ENCODE measurements at regions not wholly inside any gene's neighbourhood (a gene's known extent, or its start where the extent isn't known, plus 50 kb on each side); places are given as distances from the start of the nearest gene placed in this dataset.

- TF ChIP-seq TAF1 (IDR thresholded peaks at IDR 0.05; ENCODE audit: borderline replicate concordance, insufficient read depth, low read length) (no peak), POLR2AphosphoS5 (IDR thresholded peaks at IDR 0.05; ENCODE audit: low read depth, low read length) (no peak), REST (IDR thresholded peaks at IDR 0.05; ENCODE audit: insufficient read depth in 1 of 2, low read depth in 2 of 2, low read length in 2 of 2) (no peak), SIN3A (IDR thresholded peaks at IDR 0.05; ENCODE audit: borderline replicate concordance, insufficient read depth, low read length) (no peak), FOXP2 (optimal IDR thresholded peaks at IDR 0.05; ENCODE audit: borderline replicate concordance, extremely low read depth, extremely low read length, insufficient read depth) (no peak)
These were observed 173.3 kb downstream of the FAM76B start for GRCh38 chr11:95616256-95616804.
